Ovary (tissue), 7 donors: ENCODE measurements at regions not wholly inside any gene's neighbourhood (a gene's known extent, or its start where the extent isn't known, plus 50 kb on each side); places are given as distances from the start of the nearest gene placed in this dataset.

Experiments
- DNase-seq, 5 donors: peaks; one replicate each; pipeline ENCODE4 v3.0.0-alpha.2; 2019 to 2020
- H3K27ac ChIP-seq, 2 donors: fragments of 200-600 bp; one replicate each; pipeline versions ENCODE4 v1.5.1 to v1.8.0; 2019 to 2022
- H3K27me3 ChIP-seq: fragments of 200-600 bp; one replicate; pipeline ENCODE4 v1.8.0; 2022
- H3K36me3 ChIP-seq: fragments of 200-600 bp; sonication (generic); one replicate; pipeline ENCODE4 v1.5.1; 2019
- H3K4me1 ChIP-seq: one replicate; pipeline ENCODE4 v1.8.1; 2013; ENCODE audit warnings: mild to moderate bottlenecking, moderate library complexity; ENCODE audit not compliant: insufficient read depth
- H3K4me3 ChIP-seq: fragments of 200-600 bp; sonication (generic); one replicate; pipeline ENCODE4 v1.5.1; 2017
- H3K9me3 ChIP-seq, 2 donors: fragments of 200-600 bp in 1 of 2; sonication (generic) in 1 of 2; one replicate each; pipeline versions ENCODE4 v1.5.1 to v1.8.1; 2013 to 2019; ENCODE audit warnings: mild to moderate bottlenecking in 1 of 2, moderate library complexity in 1 of 2
- CTCF ChIP-seq, 3 donors: fragments of 450-650 bp in 2 of 3; fragments of 200-600 bp in 1 of 3; IDR thresholded peaks; one replicate each; pipeline versions ENCODE4 v1.5.1 to v1.8.0; 2016 to 2022; ENCODE audit warnings: antibody characterized with exemption in 3 of 3, mild to moderate bottlenecking in 1 of 3
- EP300 ChIP-seq: sonication (generic); formaldehyde crosslinking; IDR thresholded peaks from one replicate; pipeline ENCODE4 v1.6.1; 2017; ENCODE audit warnings: antibody characterized with exemption
- POLR2A ChIP-seq: fragments of 450-650 bp; IDR thresholded peaks from one replicate; pipeline ENCODE4 v1.6.1; 2017; ENCODE audit warnings: antibody characterized with exemption, mild to moderate bottlenecking, moderate library complexity
- WGBS, 3 donors: extraction: QIAGEN DNeasy Blood & Tissue Kit in 1 of 3; methylation state at CpG; one replicate each; pipeline versions ENCODE4 v1.1.5 to v1.1.7; 2013 to 2017; 5-methylcytosine and 5-hydroxymethylcytosine counted together
- intact Hi-C, 4 donors: fragments of 100-400 bp; cut with DNase I; formaldehyde crosslinking; loops; one replicate each; pipeline versions ENCODE4 v1.11.0 to v1.15.1; 2022 to 2023
- donor health status: DM: no; HTN: no; CAD: no; lungs with moderate emphysema.
- donor health status: DM: no; HTN: no; CAD: no.
- donor health status: Bipolar disorder and iron deficiency.
- donor health status: DM: no; HTN: no; CAD: no.
- donor health status: DM: yes; HTN: yes; CAD: no.

- H3K27ac ChIP-seq = no peak overlapping the region
- WGBS, 3 donors = 0 to 1% (median 0%) methylated on average over 1 of the region's 1 CpG
- H3K4me3 ChIP-seq = no peak overlapping the region
- no peaks in the 10 kb centered on the region for H3K9me3 ChIP-seq
- DNase-seq = no peak
- intact Hi-C loops = no loop called here
- H3K27me3 ChIP-seq = no peaks in the 10 kb centered on the region
- TF ChIP-seq POLR2A = no peak
- H3K36me3 ChIP-seq = no peaks in the 10 kb centered on the region
- H3K4me1 ChIP-seq = no peaks in the 10 kb centered on the region
These were observed 117.9 kb upstream of the MED13L start for GRCh38 chr12:116395396-116395795.

- Histone ChIP-seq H3K4me3 (no peak overlapping the region), H3K9me3 (no peaks in the 10 kb centered on the region), H3K27ac (no peak overlapping the region), H3K36me3 (no peaks in the 10 kb centered on the region), H3K27me3 (no peaks in the 10 kb centered on the region), H3K4me1 (no peaks in the 10 kb centered on the region)
- no peak for TF ChIP-seq CTCF (IDR thresholded peaks at IDR 0.05)
- TF ChIP-seq POLR2A = no peak
- TF ChIP-seq EP300 = no peak
- whole genome bisulfite sequencing, 3 donors = 58 to 79% (median 63%) methylated on average over 3 of the region's 3 CpGs
- no peak for DNase-seq
- intact Hi-C loops = no loop called here
These were observed 119.7 kb upstream of the MED13L start for GRCh38 chr12:116397148-116397547.

- DNase-seq = no peak
- no peaks in the 10 kb centered on the region for H3K36me3 ChIP-seq
- no peaks in the 10 kb centered on the region for H3K4me1 ChIP-seq
- H3K4me3 ChIP-seq = no peak overlapping the region
- no peaks in the 10 kb centered on the region for H3K9me3 ChIP-seq
- TF ChIP-seq CTCF (IDR thresholded peaks at IDR 0.05) = no peak
- TF ChIP-seq POLR2A = no peak
- no peak for TF ChIP-seq EP300
- no peaks in the 10 kb centered on the region for H3K27me3 ChIP-seq
- H3K27ac ChIP-seq = no peak overlapping the region
- intact Hi-C loops = no loop called here
These were observed 120.7 kb upstream of the MED13L start for GRCh38 chr12:116398193-116398592.

- intact Hi-C loops = no loop called here
- Histone ChIP-seq H3K36me3 (no peaks in the 10 kb centered on the region), H3K4me3 (no peak overlapping the region), H3K27me3 (no peaks in the 10 kb centered on the region), H3K4me1 (no peaks in the 10 kb centered on the region), H3K27ac (no peak overlapping the region), H3K9me3 (no peaks in the 10 kb centered on the region)
- 92 to 97% (median 95%) methylated on average over 1 of the region's 1 CpG for WGBS, 3 donors
- DNase-seq = no peak
- no peak for TF ChIP-seq POLR2A
- no peak for TF ChIP-seq EP300
- TF ChIP-seq CTCF (IDR thresholded peaks at IDR 0.05) = no peak
These were observed 121.6 kb upstream of the MED13L start for GRCh38 chr12:116399055-116399454.

GRCh38 chr12:116400636-116401372 is 123.3 kb upstream of the MED13L start:
- Histone ChIP-seq H3K9me3 (no peaks in the 10 kb centered on the region), H3K36me3 (no peaks in the 10 kb centered on the region), H3K27me3 (no peaks in the 10 kb centered on the region), H3K4me3 (no peak overlapping the region), H3K27ac (no peak overlapping the region), H3K4me1 (no peaks in the 10 kb centered on the region)
- 58 to 90% (median 75%) methylated on average over 4 of the region's 4 CpGs for WGBS, 3 donors
- TF ChIP-seq POLR2A = no peak
- TF ChIP-seq CTCF (IDR thresholded peaks at IDR 0.05) = no peak
- TF ChIP-seq EP300 = no peak
- DNase-seq = no peak
- intact Hi-C loops = no loop called here
